IMR-90 (cell line): ENCODE measurements at regions not wholly inside any gene's neighbourhood (a gene's known extent, or its start where the extent isn't known, plus 50 kb on each side); places are given as distances from the start of the nearest gene placed in this dataset.

Experiments used
- ATAC-seq: fragments of 200-7000 bp; cut with Tn5 transposase; 2 replicates; pipeline ENCODE4 v1.9.1; 2020; ENCODE audit warnings: low read depth, mild to moderate bottlenecking, moderate library complexity
- BruUV-seq: library from RNA; stranded (reverse); fragments of 400-500 nt; replicated peaks from 2 replicates; lab custom pipeline; 2021; lab: Mats Ljungman, UMichigan
- CTCF ChIA-PET: fragments of 300-600 bp; formaldehyde crosslinking; extraction: SDS; loops from one replicate; lab custom pipeline; 2021; ENCODE audit warnings: antibody characterized with exemption; lab: Yijun Ruan, JAX
- POLR2A ChIA-PET: fragments of 300-600 bp; sonication (Branson Sonifier 250); formaldehyde crosslinking; loops from one replicate; lab custom pipeline; 2022; ENCODE audit warnings: antibody characterized with exemption; ENCODE audit not compliant: unreplicated experiment; lab: Charles Lee
- DNase-seq: peaks from one replicate; pipeline ENCODE4 v3.0.0; 2013
- H2AFZ ChIP-seq: replicated peaks from 2 replicates; pipeline ENCODE3; 2013; ENCODE audit warnings: low read length, mild to moderate bottlenecking; ENCODE audit not compliant: poor library complexity
- H2AK5ac ChIP-seq: 2 replicates; pipeline ENCODE4 v1.6.1; 2013; ENCODE audit warnings: low read depth, low read length, inconsistent platforms
- H2AK9ac ChIP-seq: replicated peaks from 2 replicates; pipeline ENCODE3; 2013; ENCODE audit warnings: mild to moderate bottlenecking, low read depth, low read length, moderate library complexity; ENCODE audit not compliant: poor library complexity
- H2BK120ac ChIP-seq: 2 replicates; pipeline ENCODE4 v1.6.1; 2013; ENCODE audit warnings: low read depth, low read length, inconsistent platforms
- H2BK15ac ChIP-seq: 3 replicates; pipeline ENCODE4 v1.6.1; 2013; ENCODE audit warnings: low read depth, low read length, inconsistent platforms
- H2BK20ac ChIP-seq: 2 replicates; pipeline ENCODE4 v1.6.1; 2013; ENCODE audit warnings: low read depth, mild to moderate bottlenecking, inconsistent platforms, low read length, moderate library complexity
- H2BK5ac ChIP-seq: 2 replicates; pipeline ENCODE4 v1.6.1; 2013; ENCODE audit warnings: mild to moderate bottlenecking, low read depth, low read length, inconsistent platforms; ENCODE audit not compliant: poor library complexity, severe bottlenecking
- H3K14ac ChIP-seq: replicated peaks from 2 replicates; pipeline ENCODE4 v1.6.1; 2013; ENCODE audit warnings: low read depth, low read length, inconsistent platforms
- H3K18ac ChIP-seq: 2 replicates; pipeline ENCODE4 v1.6.1; 2013; ENCODE audit warnings: low read depth, low read length, control low read depth
- H3K23ac ChIP-seq: 2 replicates; pipeline ENCODE4 v1.6.1; 2013; ENCODE audit warnings: low read depth, low read length, inconsistent platforms
- H3K27ac ChIP-seq: 2 replicates; pipeline ENCODE4 v1.5.1; 2013; ENCODE audit warnings: mild to moderate bottlenecking, control low read depth, low read length; ENCODE audit not compliant: insufficient read depth
- H3K27me3 ChIP-seq: 2 replicates; pipeline ENCODE4 v1.6.1; 2013; ENCODE audit warnings: low read length; ENCODE audit not compliant: control insufficient read depth, insufficient read depth
- H3K36me3 ChIP-seq: 2 replicates; pipeline ENCODE4 v1.6.1; 2013; ENCODE audit warnings: low read length, mixed read lengths; ENCODE audit not compliant: control insufficient read depth, insufficient read depth
- H3K4ac ChIP-seq: 2 replicates; pipeline ENCODE4 v1.6.1; 2013; ENCODE audit warnings: low read depth, low read length, inconsistent platforms
- H3K4me1 ChIP-seq: 2 replicates; pipeline ENCODE4 v1.6.1; 2013; ENCODE audit warnings: low read length, mixed read lengths; ENCODE audit not compliant: control insufficient read depth, insufficient read depth
- H3K4me2 ChIP-seq: 2 replicates; pipeline ENCODE4 v1.6.1; 2013; ENCODE audit warnings: low read depth, mild to moderate bottlenecking, control low read depth, low read length, moderate library complexity
- H3K4me3 ChIP-seq: 2 replicates; pipeline ENCODE4 v1.5.1; 2013; ENCODE audit warnings: low read depth, mild to moderate bottlenecking, control low read depth, low read length, moderate library complexity; ENCODE audit not compliant: insufficient read depth
- H3K56ac ChIP-seq: 2 replicates; pipeline ENCODE4 v1.6.1; 2013; ENCODE audit warnings: low read length, inconsistent platforms; ENCODE audit not compliant: insufficient read depth; ENCODE audit errors: extremely low read depth
- H3K79me1 ChIP-seq, 2 experiments: 2 replicates each; pipeline ENCODE4 v1.6.1; 2013; ENCODE audit warnings: low read length in 2 of 2, inconsistent platforms in 1 of 2, low read depth in 1 of 2
- H3K9ac ChIP-seq: 2 replicates; pipeline ENCODE4 v1.6.1; 2013; ENCODE audit warnings: low read depth, low read length, control low read depth
- H3K9me1 ChIP-seq: 2 replicates; pipeline ENCODE4 v1.6.1; 2013; ENCODE audit warnings: low read length, inconsistent platforms; ENCODE audit not compliant: insufficient read depth
- H3K9me3 ChIP-seq: 2 replicates; pipeline ENCODE4 v1.6.1; 2013; ENCODE audit warnings: low read length; ENCODE audit not compliant: control insufficient read depth, insufficient read depth
- H4K20me1 ChIP-seq: 2 replicates; pipeline ENCODE4 v1.6.1; 2013; ENCODE audit warnings: low read length, inconsistent platforms; ENCODE audit not compliant: insufficient read depth
- H4K5ac ChIP-seq: 2 replicates; pipeline ENCODE4 v1.6.1; 2013; ENCODE audit warnings: mild to moderate bottlenecking, low read depth, low read length, control low read depth
- H4K8ac ChIP-seq, 2 experiments: 2 replicates each; pipeline ENCODE4 v1.6.1; 2013; ENCODE audit warnings: low read depth in 2 of 2, low read length in 2 of 2, control low read depth in 1 of 2, inconsistent platforms in 1 of 2
- H4K91ac ChIP-seq: 2 replicates; pipeline ENCODE4 v1.6.1; 2013; ENCODE audit warnings: low read depth, low read length, inconsistent platforms; ENCODE audit not compliant: insufficient read depth
- BHLHE40 ChIP-seq: fragments of 150-350 bp; IDR thresholded peaks from 2 replicates; pipeline ENCODE4 v1.6.1; 2016; ENCODE audit warnings: mild to moderate bottlenecking, low read depth, low read length
- CHD1 ChIP-seq: IDR thresholded peaks from 2 replicates; pipeline ENCODE4 v1.6.1; 2012; ENCODE audit warnings: low read depth, low read length, improper control_type of control experiment
- RAD21 ChIP-seq: IDR thresholded peaks from 2 replicates; pipeline ENCODE4 v1.6.1; 2012; ENCODE audit warnings: low read length, improper control_type of control experiment
- WGBS, 2 experiments: methylation state at CpG; one replicate each; pipeline versions ENCODE4 v1.1.5 to v1.1.7; 2013; ENCODE audit warnings: missing lambda C conversion rate in 2 of 2; ENCODE audit not compliant: insufficient read length in 1 of 2; ENCODE audit errors: extremely low coverage in 2 of 2; 5-methylcytosine and 5-hydroxymethylcytosine counted together
- dilution Hi-C: fragments of 300-500 bp; cut with HindIII; formaldehyde crosslinking; loops from one replicate; pipeline ENCODE4 v1.14.3; 2018; ENCODE audit warnings: low sequenced_read_pairs; ENCODE audit not compliant: unreplicated experiment
- in situ Hi-C: fragments of 300-500 bp; cut with MboI; formaldehyde crosslinking; loops from 3 replicates; pipeline ENCODE4 v1.14.3; 2019; ENCODE audit warnings: low sequenced_read_pairs, inconsistent platforms, mixed read lengths
- intact Hi-C: fragments of 100-400 bp; cut with micrococcal nuclease; formaldehyde crosslinking; loops from 2 replicates; pipeline ENCODE4 v1.10.0; 2022

DNA sequence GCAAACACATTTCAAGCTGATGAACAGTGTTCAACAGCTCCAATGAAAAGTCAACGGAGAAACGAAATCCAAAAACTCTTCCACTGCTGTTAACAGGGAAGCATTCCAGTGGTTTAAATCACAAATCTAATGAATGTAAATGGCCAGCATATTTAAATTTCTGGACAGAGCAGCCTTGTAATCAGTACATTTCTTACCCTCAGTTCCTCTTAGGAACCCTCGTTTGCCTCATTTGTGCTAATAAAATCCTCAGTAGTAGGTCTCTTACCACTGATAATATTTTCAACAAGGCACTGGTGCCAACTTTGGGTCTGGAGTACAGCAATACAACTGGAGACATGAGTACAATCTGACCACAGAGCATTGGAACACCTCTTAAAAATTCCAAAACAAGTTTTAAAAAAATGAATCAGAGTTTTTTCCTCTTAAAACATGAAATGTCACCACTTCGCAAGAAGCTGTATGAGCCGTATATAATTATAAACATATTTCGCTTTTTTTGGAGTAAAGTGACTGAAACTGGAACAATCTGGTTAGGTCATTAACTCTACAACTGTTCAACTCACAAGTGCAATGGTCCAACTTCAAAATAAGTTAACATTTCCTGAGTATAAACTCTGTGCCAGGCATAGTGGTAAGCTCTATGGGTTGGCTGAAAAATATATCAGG, 211.2 kb downstream of the CPEB2 start:
- no peak overlapping the region for H3K4ac ChIP-seq
- no peak overlapping the region for H3K4me3 ChIP-seq
- no peaks in the 10 kb centered on the region for H3K9me3 ChIP-seq
- CTCF ChIA-PET, result interaction anchor here (0.7 kb wide), 1 partner anchor 1034 kb away, joined by 3 read pairs; no protein-coding TSS in a partner anchor
- in situ Hi-C loops, result no loop called here
- no peak overlapping the region for H2AK5ac ChIP-seq
- H3K27ac ChIP-seq, result no peak overlapping the region
- H4K5ac ChIP-seq, result no peak overlapping the region
- no peaks in the 10 kb centered on the region for H3K79me1 ChIP-seq
- POLR2A ChIA-PET, result no interaction called here
- H3K4me1 ChIP-seq, result no peaks in the 10 kb centered on the region
- 90% methylated on average over 2 of the region's 6 CpGs; no CpG with 5 or more reads in 1 of the 2 experiments for WGBS, 2 experiments
- no peak overlapping the region for H2BK120ac ChIP-seq
- TF ChIP-seq CHD1 (no peak), RAD21 (no peak), BHLHE40 (no peak)
- H3K9ac ChIP-seq, result no peak overlapping the region
- H2AK9ac ChIP-seq, result no peak overlapping the region
- H3K36me3 ChIP-seq, result no peaks in the 10 kb centered on the region
- no peak overlapping the region for H3K56ac ChIP-seq
- no peak overlapping the region for H2AFZ ChIP-seq
- H3K27me3 ChIP-seq, result no peaks in the 10 kb centered on the region; the same call in 1 of the 2 replicates
- DNase-seq (no peak), ATAC-seq (no peak)
- BruUV-seq, result no TSS peak
- H4K20me1 ChIP-seq, result no peaks in the 10 kb centered on the region
- no peak overlapping the region for H3K23ac ChIP-seq
- H2BK15ac ChIP-seq, result no peak overlapping the region
- no peak overlapping the region for H3K18ac ChIP-seq
- intact Hi-C loops, result no loop called here
- no peak overlapping the region for H4K8ac ChIP-seq
- no peaks in the 10 kb centered on the region for H3K9me1 ChIP-seq
- no peak overlapping the region for H2BK5ac ChIP-seq
- H4K91ac ChIP-seq, result no peak overlapping the region
- H3K4me2 ChIP-seq, result no peak overlapping the region
- no peak overlapping the region for H3K14ac ChIP-seq
- H2BK20ac ChIP-seq, result no peak overlapping the region
- dilution Hi-C loops, result no loop called here
